Urinary bladder (tissue), 3 donors: ENCODE measurements at regions not wholly inside any gene's neighbourhood (a gene's known extent, or its start where the extent isn't known, plus 50 kb on each side); places are given as distances from the start of the nearest gene placed in this dataset.
"Not testable (repeated sequence)": the region's sequence is repeated elsewhere in the genome, so short reads cannot be mapped to it uniquely, and the experiment has no call there.

Source experiments
- DNase-seq: peaks from one replicate; pipeline ENCODE4 v3.0.0-alpha.2; 2015; ENCODE audit errors: extremely low spot score
- H3K27ac ChIP-seq: one replicate; pipeline ENCODE4 v1.5.1; 2013; ENCODE audit warnings: low read depth, mild to moderate bottlenecking, moderate library complexity
- H3K36me3 ChIP-seq: one replicate; pipeline ENCODE4 v1.6.1; 2013; ENCODE audit warnings: mild to moderate bottlenecking, moderate library complexity; ENCODE audit not compliant: insufficient read depth
- H3K4me1 ChIP-seq: one replicate; pipeline ENCODE4 v1.6.1; 2013; ENCODE audit warnings: mild to moderate bottlenecking, moderate library complexity; ENCODE audit not compliant: insufficient read depth
- H3K4me3 ChIP-seq: one replicate; pipeline ENCODE4 v1.5.1; 2013; ENCODE audit warnings: low read depth, low read length
- whole genome bisulfite sequencing: extraction: QIAGEN DNeasy Blood & Tissue Kit; methylation state at CpG from one replicate; pipeline ENCODE4 v1.1.7; 2013; 5-methylcytosine and 5-hydroxymethylcytosine counted together
- donor health status: healthy with polysubstance abuse.
- donor health status: healthy.

DNA sequence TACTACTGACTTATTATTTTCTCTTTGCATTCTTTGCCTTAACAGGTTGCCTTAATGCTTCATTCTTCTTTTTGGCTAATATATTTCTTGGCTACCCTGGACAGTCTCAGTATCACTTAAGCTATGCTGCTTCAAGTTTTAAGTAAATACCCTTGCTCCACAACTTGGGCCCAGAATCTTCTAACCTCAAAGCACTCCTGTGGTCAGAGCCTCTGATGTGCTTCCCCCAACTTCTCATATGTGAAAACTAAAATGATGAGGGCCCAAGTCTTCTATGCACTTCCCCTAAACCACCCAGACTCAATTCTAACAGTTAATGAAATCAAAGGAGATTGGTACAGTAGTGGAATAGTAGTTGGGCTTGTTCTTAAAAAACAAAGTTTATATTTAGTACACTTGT, 314.1 kb downstream of the PLPP3 start:
- no peak overlapping the region for H3K27ac ChIP-seq
- no peak for DNase-seq
- no peaks in the 10 kb centered on the region for H3K36me3 ChIP-seq
- no peaks in the 10 kb centered on the region for H3K4me1 ChIP-seq
- no peak overlapping the region for H3K4me3 ChIP-seq

DNA sequence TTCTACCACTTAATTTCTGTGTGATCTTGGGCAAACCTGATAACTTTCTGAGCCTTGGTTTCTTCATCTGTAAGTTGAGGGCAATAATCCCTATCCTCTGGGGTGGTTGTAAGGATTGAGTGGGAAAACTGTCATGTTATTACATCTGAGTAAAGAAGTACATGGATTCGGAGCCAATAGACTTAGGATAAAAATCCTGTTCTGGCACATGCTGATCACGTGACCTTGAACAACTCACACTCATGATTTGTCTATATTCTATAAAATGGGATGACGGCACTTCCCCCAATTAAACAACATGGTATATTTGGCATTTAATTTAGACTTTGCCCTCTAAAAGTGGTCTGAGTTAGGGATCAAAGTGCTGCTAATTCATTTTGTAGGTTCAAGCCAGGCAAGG, 315.5 kb downstream of the PLPP3 start:
- Histone ChIP-seq H3K4me3 (no peak overlapping the region), H3K27ac (no peak overlapping the region), H3K36me3 (no peaks in the 10 kb centered on the region), H3K4me1 (no peaks in the 10 kb centered on the region)
- no peak for DNase-seq
- 98% methylated on average over 3 of the region's 3 CpGs for WGBS

DNA sequence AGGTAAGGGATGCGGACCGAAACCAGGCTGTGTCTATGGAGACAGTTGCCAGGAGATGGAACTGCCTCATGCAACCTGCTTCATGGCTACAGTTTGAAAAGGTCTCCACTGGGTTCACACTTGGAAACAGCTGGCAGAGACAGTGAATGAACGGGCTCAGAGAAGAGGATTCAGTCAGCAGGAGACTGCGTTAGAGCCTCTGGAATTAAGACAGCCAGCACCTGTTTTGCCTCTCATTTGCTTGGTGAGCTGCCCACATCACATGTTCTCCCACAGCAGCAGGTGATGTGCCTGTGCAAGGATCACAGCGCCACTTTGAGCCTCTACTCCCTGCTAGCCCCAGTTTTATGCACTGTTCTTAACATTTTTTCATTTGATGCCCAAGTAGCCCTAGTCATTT, 321.0 kb downstream of the PLPP3 start:
- no peak for DNase-seq
- 83% methylated on average over 5 of the region's 5 CpGs for WGBS
- H3K4me3 ChIP-seq = no peak overlapping the region
- H3K4me1 ChIP-seq = no peaks in the 10 kb centered on the region
- H3K27ac ChIP-seq = no peak overlapping the region
- no peaks in the 10 kb centered on the region for H3K36me3 ChIP-seq

DNA sequence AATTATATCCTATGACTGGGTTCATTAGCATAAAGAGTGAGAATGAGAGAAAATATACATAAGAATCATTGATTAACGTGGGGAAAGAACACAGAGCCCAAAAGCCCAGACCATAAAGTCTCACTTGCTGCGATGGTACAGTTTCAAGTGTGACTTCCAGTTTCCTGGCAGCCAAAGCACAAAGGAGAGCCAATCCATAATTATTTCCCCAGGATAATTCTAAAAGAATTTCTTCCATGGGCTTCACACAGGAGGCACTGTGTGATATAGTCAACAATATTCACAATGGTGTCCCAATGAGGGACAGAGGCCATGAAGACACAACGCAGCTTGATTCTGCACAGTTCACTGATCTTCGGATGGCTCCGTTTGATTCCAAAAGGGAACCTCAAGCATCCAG, 321.6 kb downstream of the PLPP3 start:
- no peak overlapping the region for H3K27ac ChIP-seq
- 89% methylated on average over 5 of the region's 5 CpGs for WGBS
- no peaks in the 10 kb centered on the region for H3K36me3 ChIP-seq
- DNase-seq = no peak
- H3K4me3 ChIP-seq = no peak overlapping the region
- H3K4me1 ChIP-seq = no peaks in the 10 kb centered on the region

DNA sequence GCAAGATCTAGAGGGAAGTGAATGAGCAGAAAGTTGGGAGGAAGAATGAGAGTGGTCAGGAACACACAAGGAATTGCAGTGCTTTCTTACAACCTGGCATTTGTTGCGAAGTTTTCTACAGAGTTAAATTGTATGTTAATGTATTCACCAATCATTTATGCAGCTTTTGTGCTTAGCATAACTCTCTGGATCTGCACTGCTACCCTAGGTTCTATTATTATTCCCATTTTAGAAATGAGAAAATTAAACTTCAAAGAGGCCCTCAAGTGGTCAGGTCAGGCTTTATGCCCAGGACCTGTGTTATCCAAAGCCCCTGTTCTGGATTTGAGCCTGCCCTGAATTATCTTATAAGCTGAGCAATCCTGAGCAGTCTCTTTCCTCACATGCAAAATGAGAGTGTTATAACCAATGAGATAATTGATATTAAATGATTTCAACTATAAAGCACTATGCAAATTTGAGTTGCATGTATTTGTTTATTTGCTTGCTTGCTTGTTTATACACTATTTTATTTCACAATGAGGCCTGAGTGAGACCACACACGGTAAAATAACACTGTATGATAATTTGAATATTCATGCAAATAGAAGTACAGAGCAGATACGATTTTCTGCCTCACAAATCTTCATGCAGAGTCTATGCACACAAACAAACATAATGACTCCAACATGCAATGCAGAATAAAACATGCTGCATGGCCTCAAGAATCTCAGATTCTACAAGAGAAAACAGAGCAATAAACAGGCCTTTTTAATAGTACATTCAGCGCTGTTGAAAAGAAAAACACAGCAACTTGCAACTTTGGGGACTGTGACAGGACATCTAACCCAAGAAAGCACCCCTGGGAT, 323.0 kb downstream of the PLPP3 start:
- 70% methylated on average over 4 of the region's 4 CpGs for WGBS
- H3K36me3 ChIP-seq = no peaks in the 10 kb centered on the region
- H3K4me3 ChIP-seq = no peak overlapping the region
- H3K4me1 ChIP-seq = no peaks in the 10 kb centered on the region
- no peak overlapping the region for H3K27ac ChIP-seq
- no peak for DNase-seq

DNA sequence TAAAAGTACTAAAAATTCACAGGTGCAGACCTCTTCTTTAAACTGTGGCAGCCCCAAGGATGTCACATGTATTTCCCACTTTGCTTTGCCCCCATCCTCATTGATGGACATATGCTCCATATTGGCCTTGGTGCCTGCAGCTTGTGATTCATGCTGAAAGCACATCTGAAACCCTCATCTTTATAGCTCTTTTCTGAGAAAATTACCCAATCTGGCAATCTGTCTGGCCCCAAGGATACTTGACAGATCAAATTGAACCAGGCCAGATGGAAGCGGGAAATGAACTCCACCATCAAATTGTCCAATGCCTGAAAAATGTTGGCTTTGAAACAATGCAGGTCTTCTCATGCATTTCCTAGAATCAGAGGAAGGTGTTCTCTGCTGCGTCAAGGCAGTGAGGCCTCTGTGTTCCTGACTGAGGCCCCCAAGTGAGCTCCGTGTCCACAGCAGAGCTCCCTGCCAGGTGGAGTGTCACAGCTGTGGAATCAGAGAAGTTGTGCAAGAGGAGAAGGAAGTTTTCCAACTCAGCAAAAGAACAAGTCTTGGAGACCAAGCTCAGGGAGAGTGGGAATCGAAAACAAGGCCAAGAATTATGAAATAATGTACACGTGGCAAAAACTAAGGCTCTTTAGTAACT, 323.7 kb downstream of the PLPP3 start:
- DNase-seq = peak; percentile 7
- no peak overlapping the region for H3K27ac ChIP-seq

DNA sequence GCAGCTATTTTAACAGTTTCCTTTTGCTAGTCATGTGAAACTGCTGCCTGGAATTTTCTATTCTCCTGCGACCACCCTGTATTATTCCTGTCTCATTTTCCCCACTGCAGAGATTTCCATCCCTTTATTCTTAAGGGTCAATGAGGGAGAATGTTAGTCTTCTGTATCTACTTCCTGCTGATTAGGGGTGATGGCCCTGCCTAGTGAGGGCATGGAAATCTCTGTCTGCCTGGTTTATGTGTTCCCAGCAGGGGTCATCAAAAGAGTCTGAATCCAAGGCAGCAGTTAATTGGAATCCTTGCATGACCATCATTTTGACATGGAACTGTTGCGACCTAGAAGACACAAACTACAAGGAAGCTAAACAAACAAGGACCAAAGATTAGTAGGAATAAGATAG, 325.2 kb downstream of the PLPP3 start:
- 93% methylated on average over 2 of the region's 2 CpGs for WGBS
- Histone ChIP-seq H3K4me1 (no peaks in the 10 kb centered on the region), H3K27ac (no peak overlapping the region), H3K36me3 (no peaks in the 10 kb centered on the region), H3K4me3 (no peak overlapping the region)
- DNase-seq = no peak

More for the DNA sequence above, 323.7 kb downstream of the PLPP3 start:
- Histone ChIP-seq H3K4me3 (no peak overlapping the region), H3K4me1 (no peaks in the 10 kb centered on the region), H3K36me3 (no peaks in the 10 kb centered on the region)
- WGBS = 53% methylated on average over 5 of the region's 5 CpGs

DNA sequence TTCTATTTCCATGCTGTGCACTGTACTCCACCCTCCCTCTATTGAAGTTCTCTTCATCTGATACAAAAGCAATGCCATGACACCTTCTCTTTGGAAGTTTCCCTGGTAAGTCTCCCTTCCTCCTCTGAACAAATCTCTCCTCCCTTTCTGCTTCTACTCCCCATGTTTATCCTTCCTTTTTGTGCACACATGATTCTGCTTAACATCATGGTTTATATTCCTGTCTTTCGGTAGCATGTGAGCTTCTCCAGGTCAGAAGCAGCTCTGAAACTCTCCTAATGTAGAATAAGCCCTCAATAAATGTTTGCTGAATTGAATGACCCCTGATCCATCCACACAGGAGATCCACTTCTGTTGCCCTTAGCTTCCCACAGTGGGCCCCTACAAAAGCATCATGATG, 328.6 kb downstream of the PLPP3 start:
- H3K36me3 ChIP-seq = no peaks in the 10 kb centered on the region
- 33% methylated on average over 1 of the region's 1 CpG for WGBS
- no peak for DNase-seq
- no peak overlapping the region for H3K27ac ChIP-seq
- no peak overlapping the region for H3K4me3 ChIP-seq
- H3K4me1 ChIP-seq = no peaks in the 10 kb centered on the region

DNA sequence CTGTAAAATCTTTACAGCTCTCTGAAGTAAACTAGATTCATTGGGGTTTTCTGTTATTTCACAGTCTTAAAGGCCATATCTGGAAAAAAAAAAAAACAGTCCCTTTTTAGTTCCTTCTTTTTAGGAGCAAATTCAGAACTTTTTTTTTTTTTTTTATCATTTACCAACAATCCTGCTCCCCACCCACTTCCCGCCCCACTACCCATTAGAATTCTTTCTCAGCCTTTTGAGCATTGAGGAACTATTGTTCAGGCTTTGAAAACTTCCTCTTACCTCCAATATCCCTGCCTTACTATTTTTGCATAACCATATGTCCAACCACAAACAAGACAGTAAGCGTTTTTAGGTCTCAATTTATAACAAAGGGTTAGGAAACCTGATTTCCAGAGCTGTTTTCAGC, 330.1 kb downstream of the PLPP3 start:
- no peak overlapping the region for H3K4me3 ChIP-seq
- H3K4me1 ChIP-seq = no peaks in the 10 kb centered on the region
- H3K36me3 ChIP-seq = no peaks in the 10 kb centered on the region
- H3K27ac ChIP-seq = no peak overlapping the region
- WGBS = 78% methylated on average over 2 of the region's 2 CpGs
- no peak for DNase-seq

DNA sequence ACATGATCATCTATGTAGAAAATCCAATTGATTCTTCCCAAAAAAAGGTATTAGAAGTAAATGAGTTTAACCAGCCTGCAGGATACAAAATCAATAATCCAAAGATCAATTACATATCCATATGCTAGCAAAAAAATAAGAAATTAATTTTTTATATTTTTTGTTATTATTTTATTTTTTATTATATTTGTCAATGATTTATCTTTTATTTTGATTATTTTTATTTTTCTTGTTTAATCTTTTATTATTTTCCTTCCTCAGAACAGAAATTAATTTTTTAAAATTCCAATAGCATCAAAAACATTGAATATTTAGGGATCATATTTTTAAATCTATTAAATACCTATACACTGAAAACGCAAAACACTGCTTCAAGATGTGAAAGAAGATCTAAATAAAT, 331.2 kb downstream of the PLPP3 start:
- Histone ChIP-seq H3K36me3 (no peaks in the 10 kb centered on the region), H3K4me3 (no peak overlapping the region), H3K27ac (no peak overlapping the region), H3K4me1 (no peaks in the 10 kb centered on the region)
- no peak for DNase-seq
- 97% methylated on average over 1 of the region's 1 CpG for WGBS

DNA sequence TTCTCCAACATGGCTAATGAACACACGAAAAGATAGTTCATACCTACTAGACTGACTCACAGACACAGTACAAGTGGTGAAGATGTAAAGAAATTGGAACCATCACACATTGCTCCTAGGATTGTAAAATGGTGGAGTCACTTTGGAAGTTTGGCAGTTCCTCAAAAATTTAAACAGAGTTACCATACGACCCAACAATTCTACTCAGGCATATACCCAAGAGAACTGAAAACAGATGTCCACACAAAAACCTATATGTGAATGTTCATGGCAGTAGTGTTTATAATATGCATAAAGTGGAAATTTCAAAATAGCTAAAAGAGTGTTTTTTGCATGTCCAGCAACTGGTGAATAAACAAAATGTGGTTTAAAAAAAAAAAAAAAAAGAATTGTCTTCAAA, 332.6 kb downstream of the PLPP3 start:
- not testable (repeated sequence) for H3K27ac ChIP-seq, H3K4me1 ChIP-seq, H3K36me3 ChIP-seq, DNase-seq, H3K4me3 ChIP-seq
- WGBS = 88% methylated on average over 2 of the region's 2 CpGs

DNA sequence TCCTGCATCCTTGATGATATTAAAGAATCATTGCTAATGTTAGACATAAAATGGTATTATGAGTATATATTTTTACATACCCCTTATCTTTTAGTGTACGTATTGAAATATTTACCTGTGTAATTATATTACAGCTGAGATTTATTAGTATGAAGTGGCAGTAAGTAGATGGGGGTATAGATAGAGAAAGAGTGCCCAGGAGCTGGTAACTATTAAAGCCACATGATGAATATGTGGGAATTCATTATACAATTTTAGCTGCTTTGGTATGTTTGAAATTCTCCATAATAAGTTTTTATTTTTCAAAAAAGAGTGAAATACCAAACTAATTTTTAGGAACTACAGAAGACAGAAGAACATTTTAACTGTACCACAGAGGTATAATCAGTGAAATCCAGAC, 339.0 kb downstream of the PLPP3 start:
- Histone ChIP-seq H3K4me3 (no peak overlapping the region), H3K36me3 (no peaks in the 10 kb centered on the region), H3K4me1 (no peaks in the 10 kb centered on the region), H3K27ac (no peak overlapping the region)
- no peak for DNase-seq
- 0% methylated on average over 1 of the region's 1 CpG for WGBS

DNA sequence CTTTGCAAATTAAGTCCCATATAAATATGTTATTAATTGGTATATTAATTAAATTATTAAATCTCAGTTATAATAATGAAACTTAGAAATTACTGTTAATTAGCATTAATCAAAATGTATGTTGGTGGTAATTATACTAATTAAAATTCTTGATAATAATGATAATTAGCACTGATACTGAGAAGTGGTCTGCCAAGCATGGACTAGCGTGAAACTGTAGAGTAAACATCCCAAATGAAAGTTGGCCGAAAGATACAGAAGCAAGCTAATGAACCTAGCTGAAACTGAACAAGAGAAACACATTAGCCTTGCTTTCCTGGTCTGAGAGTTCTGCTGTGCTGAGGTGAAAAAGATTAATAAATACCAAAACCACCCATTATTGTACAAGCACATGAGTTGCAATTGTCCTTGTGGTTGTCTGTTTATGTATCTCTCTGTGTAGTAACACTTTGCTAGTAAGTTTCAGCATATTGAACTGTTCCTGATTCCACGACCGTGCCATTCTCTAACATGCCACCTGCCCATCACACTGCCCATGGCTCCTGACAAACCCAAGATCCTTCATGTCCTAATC, 341.8 kb downstream of the PLPP3 start:
- no peaks in the 10 kb centered on the region for H3K4me1 ChIP-seq
- no peaks in the 10 kb centered on the region for H3K36me3 ChIP-seq
- no peak for DNase-seq
- no peak overlapping the region for H3K27ac ChIP-seq
- 95% methylated on average over 4 of the region's 4 CpGs for WGBS
- H3K4me3 ChIP-seq = no peak overlapping the region

DNA sequence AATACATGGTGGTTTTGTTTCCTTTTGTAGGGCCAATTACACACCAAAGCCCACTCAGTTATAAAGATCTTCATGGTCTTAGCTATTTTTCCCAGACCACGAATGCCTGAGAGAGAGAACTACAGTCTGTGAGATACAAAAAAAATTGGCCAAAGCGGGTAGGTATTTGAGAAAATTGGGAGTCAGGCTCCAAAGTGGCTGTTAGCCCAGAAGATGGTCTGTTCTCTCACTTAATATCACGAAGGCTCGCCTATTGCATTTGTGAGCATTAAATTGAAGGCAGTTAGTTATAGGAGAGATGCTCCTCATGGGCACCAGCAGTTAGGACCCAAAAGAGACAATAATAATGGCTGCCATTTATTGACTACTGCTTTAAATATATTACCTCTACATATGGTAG, 342.7 kb downstream of the PLPP3 start:
- no peak overlapping the region for H3K4me3 ChIP-seq
- H3K36me3 ChIP-seq = no peaks in the 10 kb centered on the region
- no peak for DNase-seq
- no peaks in the 10 kb centered on the region for H3K4me1 ChIP-seq
- whole genome bisulfite sequencing = 94% methylated on average over 4 of the region's 4 CpGs
- no peak overlapping the region for H3K27ac ChIP-seq
